ENCODE measurements at regions not wholly inside any gene's neighbourhood (a gene's known extent, or its start where the extent isn't known, plus 50 kb on each side); places are given as distances from the start of the nearest gene placed in this dataset.

DNA sequence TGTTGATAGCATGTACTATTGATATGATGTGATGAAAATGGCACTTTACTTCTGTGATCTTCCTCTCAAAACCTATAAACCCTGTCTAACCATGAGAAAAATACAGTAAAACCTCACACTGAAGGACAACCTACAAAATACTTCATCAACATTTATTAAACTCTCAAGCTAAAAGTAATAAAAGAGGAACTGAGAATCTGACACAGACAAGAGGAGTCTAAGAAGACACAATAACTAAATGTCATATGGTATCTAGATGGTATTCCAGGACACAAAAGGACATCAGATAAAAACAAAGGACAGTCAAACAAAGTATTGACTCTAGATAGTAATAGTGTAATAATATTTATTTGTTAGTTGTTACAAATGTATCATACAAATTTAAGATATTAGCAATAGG, 655.3 kb downstream of the SH3BGRL start:
- H3K9me3 Mint-ChIP-seq (ENCODE audit: low read depth), result peaks cover 37% of the 10 kb centered on the region
- TF ChIP-seq CTCF (IDR thresholded peaks at IDR 0.05), result no peak
- H3K4me1 Mint-ChIP-seq (ENCODE audit: low read depth), result no peaks in the 10 kb centered on the region
- no peaks in the 10 kb centered on the region for H3K27me3 Mint-ChIP-seq (ENCODE audit: low read depth)
- no peak for DNase-seq (ENCODE audit: low spot score)
- H3K27ac Mint-ChIP-seq (ENCODE audit: unreplicated experiment), result no peak overlapping the region
- H3K4me3 Mint-ChIP-seq (ENCODE audit: unreplicated experiment), result no peak overlapping the region
- H3K36me3 Mint-ChIP-seq (ENCODE audit: low read depth), result no peaks in the 10 kb centered on the region

- Mint-ChIP-seq H3K4me1 (ENCODE audit: low read depth) (no peaks in the 10 kb centered on the region), H3K27me3 (ENCODE audit: low read depth) (no peaks in the 10 kb centered on the region), H3K27ac (ENCODE audit: unreplicated experiment) (no peak overlapping the region), H3K36me3 (ENCODE audit: low read depth) (no peaks in the 10 kb centered on the region), H3K9me3 (ENCODE audit: low read depth) (peaks cover 55% of the 10 kb centered on the region), H3K4me3 (ENCODE audit: unreplicated experiment) (no peak overlapping the region)
- no peak for DNase-seq (ENCODE audit: low spot score)
- TF ChIP-seq CTCF (IDR thresholded peaks at IDR 0.05), result no peak
Observed at GRCh38 chrX:81866873-81867272, 665.0 kb downstream of the SH3BGRL start.

- Mint-ChIP-seq H3K4me3 (ENCODE audit: unreplicated experiment) (no peak overlapping the region), H3K9me3 (ENCODE audit: low read depth) (peaks cover 66% of the 10 kb centered on the region), H3K27ac (ENCODE audit: unreplicated experiment) (no peak overlapping the region), H3K4me1 (ENCODE audit: low read depth) (no peaks in the 10 kb centered on the region), H3K36me3 (ENCODE audit: low read depth) (no peaks in the 10 kb centered on the region), H3K27me3 (ENCODE audit: low read depth) (no peaks in the 10 kb centered on the region)
- TF ChIP-seq CTCF (IDR thresholded peaks at IDR 0.05), result no peak
- no peak for DNase-seq (ENCODE audit: low spot score)
Observed at GRCh38 chrX:81868979-81869378, 667.1 kb downstream of the SH3BGRL start.

DNA sequence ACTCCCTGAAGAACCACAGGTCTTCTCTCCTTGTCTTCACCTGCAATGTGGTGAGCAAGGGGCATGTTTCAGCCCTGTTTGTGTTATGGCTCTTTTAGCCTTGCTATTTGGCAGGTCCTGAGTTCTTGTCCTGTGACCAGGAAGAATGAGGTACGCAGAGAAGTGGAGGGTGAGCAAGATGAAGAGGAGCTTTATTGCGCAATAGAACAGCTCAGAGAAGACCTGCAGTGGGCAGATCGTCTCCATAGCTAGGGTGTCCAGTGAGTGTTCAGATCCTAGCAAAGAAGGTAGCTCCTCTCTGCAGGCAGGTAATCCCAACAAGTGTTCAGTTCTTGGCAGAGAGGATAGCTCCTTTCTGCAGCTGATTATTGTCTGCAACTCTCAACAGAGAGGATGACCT, 672.9 kb downstream of the SH3BGRL start:
- no peak for TF ChIP-seq CTCF (IDR thresholded peaks at IDR 0.05)
- H3K9me3 Mint-ChIP-seq (ENCODE audit: low read depth), result peaks cover 43% of the 10 kb centered on the region

DNA sequence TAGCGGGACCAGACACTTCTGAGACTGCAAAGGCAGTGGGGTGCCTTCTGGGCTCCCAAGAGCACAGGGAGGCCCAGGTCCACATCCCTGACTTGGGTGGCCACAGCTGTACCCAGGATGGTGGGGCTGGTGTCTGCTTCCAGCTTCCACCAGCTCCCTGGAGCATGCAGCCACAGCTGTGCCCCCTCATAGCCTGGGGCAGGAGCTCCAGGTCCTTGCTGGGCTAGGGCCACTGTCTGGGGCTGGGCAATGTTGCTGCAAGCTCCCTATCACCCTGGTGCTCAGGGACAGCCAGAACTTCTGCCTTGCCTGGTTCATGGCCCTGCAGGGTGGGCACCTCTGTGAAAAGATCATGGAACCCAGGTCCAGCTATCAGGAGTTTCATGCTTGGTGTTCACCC, 673.9 kb downstream of the SH3BGRL start:
- no peak overlapping the region for H3K4me3 Mint-ChIP-seq (ENCODE audit: unreplicated experiment)
- no peaks in the 10 kb centered on the region for H3K36me3 Mint-ChIP-seq (ENCODE audit: low read depth)
- no peak for DNase-seq (ENCODE audit: low spot score)
- H3K27ac Mint-ChIP-seq (ENCODE audit: unreplicated experiment), result no peak overlapping the region
- H3K27me3 Mint-ChIP-seq (ENCODE audit: low read depth), result no peaks in the 10 kb centered on the region
- TF ChIP-seq CTCF (IDR thresholded peaks at IDR 0.05), result no peak
- peaks cover 34% of the 10 kb centered on the region for H3K9me3 Mint-ChIP-seq (ENCODE audit: low read depth)
- H3K4me1 Mint-ChIP-seq (ENCODE audit: low read depth), result no peaks in the 10 kb centered on the region

More for the DNA sequence above, 672.9 kb downstream of the SH3BGRL start:
- Mint-ChIP-seq H3K27me3 (ENCODE audit: low read depth) (no peaks in the 10 kb centered on the region), H3K4me3 (ENCODE audit: unreplicated experiment) (no peak overlapping the region), H3K4me1 (ENCODE audit: low read depth) (no peaks in the 10 kb centered on the region), H3K27ac (ENCODE audit: unreplicated experiment) (no peak overlapping the region), H3K36me3 (ENCODE audit: low read depth) (no peaks in the 10 kb centered on the region)
- no peak for DNase-seq (ENCODE audit: low spot score)
